ENCODE measurements at regions not wholly inside any gene's neighbourhood (a gene's known extent, or its start where the extent isn't known, plus 50 kb on each side); places are given as distances from the start of the nearest gene placed in this dataset.

GRCh38 chr9:120259100-120259499 lies 320.9 kb downstream of the CDK5RAP2 start:
- TF ChIP-seq MYC (IDR thresholded peaks at IDR 0.05; ENCODE audit: low read depth, low read length) (no peak), FOS (IDR thresholded peaks at IDR 0.05; ENCODE audit: borderline replicate concordance, insufficient read depth, low read length) (no peak), MAX (IDR thresholded peaks at IDR 0.05; ENCODE audit: insufficient read depth, insufficient read length) (no peak), POLR2A (IDR thresholded peaks at IDR 0.05; ENCODE audit: low read depth, low read length) (no peak), JUN (IDR thresholded peaks at IDR 0.05; ENCODE audit: borderline replicate concordance, insufficient read depth, insufficient read length, low read depth) (no peak), GATA2 (IDR thresholded peaks at IDR 0.05; ENCODE audit: insufficient read depth, insufficient read length, low read depth, low read length) (no peak)
- TF ChIP-seq, protein P1, sequence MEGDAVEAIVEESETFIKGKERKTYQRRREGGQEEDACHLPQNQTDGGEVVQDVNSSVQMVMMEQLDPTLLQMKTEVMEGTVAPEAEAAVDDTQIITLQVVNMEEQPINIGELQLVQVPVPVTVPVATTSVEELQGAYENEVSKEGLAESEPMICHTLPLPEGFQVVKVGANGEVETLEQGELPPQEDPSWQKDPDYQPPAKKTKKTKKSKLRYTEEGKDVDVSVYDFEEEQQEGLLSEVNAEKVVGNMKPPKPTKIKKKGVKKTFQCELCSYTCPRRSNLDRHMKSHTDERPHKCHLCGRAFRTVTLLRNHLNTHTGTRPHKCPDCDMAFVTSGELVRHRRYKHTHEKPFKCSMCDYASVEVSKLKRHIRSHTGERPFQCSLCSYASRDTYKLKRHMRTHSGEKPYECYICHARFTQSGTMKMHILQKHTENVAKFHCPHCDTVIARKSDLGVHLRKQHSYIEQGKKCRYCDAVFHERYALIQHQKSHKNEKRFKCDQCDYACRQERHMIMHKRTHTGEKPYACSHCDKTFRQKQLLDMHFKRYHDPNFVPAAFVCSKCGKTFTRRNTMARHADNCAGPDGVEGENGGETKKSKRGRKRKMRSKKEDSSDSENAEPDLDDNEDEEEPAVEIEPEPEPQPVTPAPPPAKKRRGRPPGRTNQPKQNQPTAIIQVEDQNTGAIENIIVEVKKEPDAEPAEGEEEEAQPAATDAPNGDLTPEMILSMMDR (IDR thresholded peaks at IDR 0.05; ENCODE audit: extremely low read depth in 1 of 2, insufficient read depth in 1 of 2, low read depth in 1 of 2, low read length in 2 of 2), result no peak
- Histone ChIP-seq H3K4me3 (replicated peaks in 1 of 3; ENCODE audit: insufficient read depth in 1 of 3, low read depth in 1 of 3, low read length in 3 of 3) (no peak overlapping the region), H3K4me1 (ENCODE audit: control insufficient read depth, extremely low read depth, insufficient read depth, low read length) (no peaks in the 10 kb centered on the region), H3K4me2 (ENCODE audit: insufficient read depth, low read length) (no peak overlapping the region), H3K36me3 (ENCODE audit: control insufficient read depth in 2 of 2, extremely low read depth in 1 of 2, insufficient read depth in 2 of 2, low read length in 2 of 2) (no peaks in the 10 kb centered on the region), H3K9ac (replicated peaks; ENCODE audit: extremely low read depth, insufficient read depth, low read length) (no peak overlapping the region), H3K9me3 (replicated peaks; ENCODE audit: control insufficient read depth, insufficient read depth, low read length) (no peaks in the 10 kb centered on the region), H3K9me1 (replicated peaks; ENCODE audit: control insufficient read depth, extremely low read depth, insufficient read depth, low read length) (no peaks in the 10 kb centered on the region), H3K27ac (ENCODE audit: insufficient read depth, low read depth, low read length) (no peak overlapping the region), H3K27me3 (ENCODE audit: control insufficient read depth in 2 of 2, insufficient read depth in 2 of 2, low read length in 2 of 2) (no peaks in the 10 kb centered on the region), H4K20me1 (replicated peaks; ENCODE audit: control insufficient read depth, extremely low read depth, insufficient read depth, low read length) (no peaks in the 10 kb centered on the region), H2AFZ (ENCODE audit: low read depth, low read length) (no peak overlapping the region), H3K79me2 (ENCODE audit: control insufficient read depth, insufficient read depth, low read length) (no peaks in the 10 kb centered on the region)
- BruUV-seq (replicated peaks), result no TSS peak
- dilution Hi-C loops (cut with MboI; ENCODE audit: extremely low pct_ligation_motif_present, low sequenced_read_pairs), result no loop called here
- intact Hi-C loops (cut with micrococcal nuclease), result no loop called here
- CTCF ChIA-PET, result no interaction called here
- POLR2A ChIA-PET, result no interaction called here
- FAIRE-seq (no peak), DNase-seq (ENCODE audit: low read depth, low spot score) (no peak)

- no peaks in the 10 kb centered on the region for H3K79me2 ChIP-seq (ENCODE audit: control insufficient read depth, insufficient read depth, low read length)
- no peak for DNase-seq (ENCODE audit: low read depth, low spot score)
- no peaks in the 10 kb centered on the region for H3K36me3 ChIP-seq (ENCODE audit: control insufficient read depth in 2 of 2, extremely low read depth in 1 of 2, insufficient read depth in 2 of 2, low read length in 2 of 2)
- no peaks in the 10 kb centered on the region for H4K20me1 ChIP-seq (replicated peaks; ENCODE audit: control insufficient read depth, extremely low read depth, insufficient read depth, low read length)
- H3K4me3 ChIP-seq (replicated peaks in 1 of 3; ENCODE audit: insufficient read depth in 1 of 3, low read depth in 1 of 3, low read length in 3 of 3), result no peak overlapping the region
- TF ChIP-seq POLR2A (IDR thresholded peaks at IDR 0.05; ENCODE audit: low read depth, low read length) (no peak), MYC (IDR thresholded peaks at IDR 0.05; ENCODE audit: low read depth, low read length) (no peak), GATA2 (IDR thresholded peaks at IDR 0.05; ENCODE audit: insufficient read depth, insufficient read length, low read depth, low read length) (no peak), POLR2AphosphoS5 (IDR thresholded peaks at IDR 0.05; ENCODE audit: insufficient read depth, low read depth, low read length) (no peak), JUN (IDR thresholded peaks at IDR 0.05; ENCODE audit: borderline replicate concordance, insufficient read depth, insufficient read length, low read depth) (no peak), FOS (IDR thresholded peaks at IDR 0.05; ENCODE audit: borderline replicate concordance, insufficient read depth, low read length) (no peak), MAX (IDR thresholded peaks at IDR 0.05; ENCODE audit: insufficient read depth, insufficient read length) (no peak), EZH2 (IDR thresholded peaks at IDR 0.05; ENCODE audit: borderline replicate concordance, low read depth, low read length, severe bottlenecking) (no peak)
- TF ChIP-seq, protein P1 (IDR thresholded peaks at IDR 0.05; ENCODE audit: extremely low read depth in 1 of 2, insufficient read depth in 1 of 2, low read depth in 1 of 2, low read length in 2 of 2), result no peak
- H3K9me1 ChIP-seq (replicated peaks; ENCODE audit: control insufficient read depth, extremely low read depth, insufficient read depth, low read length), result no peaks in the 10 kb centered on the region
- ChIA-PET POLR2A (no interaction called here), CTCF (no interaction called here)
- no peak overlapping the region for H3K9ac ChIP-seq (replicated peaks; ENCODE audit: extremely low read depth, insufficient read depth, low read length)
- H3K27me3 ChIP-seq (ENCODE audit: control insufficient read depth in 2 of 2, insufficient read depth in 2 of 2, low read length in 2 of 2), result no peaks in the 10 kb centered on the region
- H3K9me3 ChIP-seq (replicated peaks; ENCODE audit: control insufficient read depth, insufficient read depth, low read length), result no peaks in the 10 kb centered on the region
- H3K27ac ChIP-seq (ENCODE audit: insufficient read depth, low read depth, low read length), result no peak overlapping the region
- intact Hi-C loops (cut with micrococcal nuclease) (no loop called here), dilution Hi-C loops (cut with MboI; ENCODE audit: extremely low pct_ligation_motif_present, low sequenced_read_pairs) (no loop called here)
- no peak for FAIRE-seq
- H3K4me1 ChIP-seq (ENCODE audit: control insufficient read depth, extremely low read depth, insufficient read depth, low read length), result no peaks in the 10 kb centered on the region
- no peak overlapping the region for H2AFZ ChIP-seq (ENCODE audit: low read depth, low read length)
- no TSS peak for BruUV-seq (replicated peaks)
- H3K4me2 ChIP-seq (ENCODE audit: insufficient read depth, low read length), result no peak overlapping the region
Measured at GRCh38 chr9:120258096-120258495, 321.9 kb downstream of the CDK5RAP2 start.

Data from endothelial cell of umbilical vein (primary cell).